Psoas muscle (tissue), 7 donors: ENCODE measurements at regions not wholly inside any gene's neighbourhood (a gene's known extent, or its start where the extent isn't known, plus 50 kb on each side); places are given as distances from the start of the nearest gene placed in this dataset.

Experiments
- ATAC-seq, 4 donors: fragments of 200-7000 bp; cut with Tn5 transposase; one replicate each; pipeline ENCODE4 v1.9.1; 2020; ENCODE audit warnings: moderate library complexity in 3 of 4, mild to moderate bottlenecking in 2 of 4
- DNase-seq, 2 donors: peaks; one replicate each; pipeline ENCODE4 v3.0.0-alpha.2; 2020
- H3K27ac ChIP-seq: fragments of 200-600 bp; one replicate; pipeline ENCODE4 v1.8.0; 2022
- H3K27me3 ChIP-seq, 3 donors: fragments of 200-600 bp in 1 of 3; one replicate each; pipeline versions ENCODE4 v1.6.1 to v1.8.0; 2013 to 2022; ENCODE audit warnings: low read length in 2 of 3, mild to moderate bottlenecking in 2 of 3, moderate library complexity in 1 of 3; ENCODE audit not compliant: insufficient read depth in 3 of 3
- H3K36me3 ChIP-seq, 2 donors: fragments of 200-600 bp in 1 of 2; one replicate each; pipeline versions ENCODE4 v1.6.1 to v1.8.0; 2013 to 2022; ENCODE audit warnings: low read depth in 1 of 2, mild to moderate bottlenecking in 1 of 2, moderate library complexity in 1 of 2; ENCODE audit not compliant: insufficient read depth in 1 of 2
- H3K4me1 ChIP-seq: fragments of 200-600 bp; one replicate; pipeline ENCODE4 v1.8.0; 2022
- H3K4me3 ChIP-seq: fragments of 200-600 bp; one replicate; pipeline ENCODE4 v1.8.0; 2022; ENCODE audit warnings: mild to moderate bottlenecking
- H3K9me3 ChIP-seq: fragments of 200-600 bp; one replicate; pipeline ENCODE4 v1.8.0; 2022
- WGBS, 3 donors: extraction: QIAGEN DNeasy Blood & Tissue Kit; methylation state at CpG; one replicate each; pipeline versions ENCODE4 v1.1.6 to v1.1.7; 2013; 5-methylcytosine and 5-hydroxymethylcytosine counted together
- intact Hi-C, 2 donors: fragments of 100-400 bp; cut with DNase I; formaldehyde crosslinking; loops; one replicate each; pipeline versions ENCODE4 v1.11.0 to v1.14.2; 2022
- TF ChIP-seq, protein P1 (sequence below): fragments of 200-600 bp; IDR thresholded peaks from one replicate; pipeline ENCODE4 v1.8.0; 2022; ENCODE audit warnings: antibody characterized with exemption
- donor health status: healthy with polysubstance abuse.
- donor health status: DM: no; HTN: no; CAD: no; lungs with moderate emphysema.
- donor health status: Bipolar disorder and iron deficiency.
- donor health status: healthy.
- donor health status: DM: yes; HTN: yes; CAD: no.
- donor health status: DM: no; HTN: no; CAD: no.
- donor health status: DM: yes; HTN: yes; CAD: no.

DNA sequence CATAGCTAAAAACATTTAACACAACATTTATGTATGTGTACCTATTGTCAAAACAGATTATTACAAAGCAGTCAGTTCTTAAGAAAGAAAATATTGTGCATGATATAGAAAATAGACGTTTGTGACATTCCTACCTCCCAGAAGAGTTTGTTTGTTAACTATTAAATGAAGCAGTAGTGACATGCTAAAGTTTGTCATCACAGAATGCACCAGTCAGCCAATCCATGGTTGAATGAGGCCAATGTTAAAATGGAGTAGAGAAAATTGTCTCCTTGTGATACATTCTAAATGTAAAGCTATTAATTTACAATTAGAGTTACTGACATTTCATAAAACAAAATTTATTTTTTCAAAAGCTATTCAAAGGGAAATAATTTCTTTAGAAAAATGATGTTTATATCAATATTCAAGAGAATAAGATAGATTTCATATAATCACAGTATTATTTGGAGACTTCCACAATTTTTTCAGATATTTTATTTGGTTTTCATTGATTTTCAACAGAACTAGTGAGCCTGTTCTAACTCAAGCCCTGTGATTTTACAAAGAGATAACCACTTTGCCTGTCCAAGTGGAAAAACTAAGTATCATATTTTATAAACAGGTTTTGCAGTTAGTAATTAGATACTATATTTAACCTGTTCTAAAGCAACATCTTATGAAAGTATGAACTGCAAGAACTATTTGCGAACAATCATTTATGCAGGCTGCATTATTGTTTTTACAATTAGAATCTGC lies 176.8 kb downstream of the ISL1 start:
- Histone ChIP-seq H3K9me3 (no peaks in the 10 kb centered on the region), H3K27me3 (no peaks in the 10 kb centered on the region), H3K4me1 (no peaks in the 10 kb centered on the region), H3K27ac (no peak overlapping the region), H3K4me3 (no peak overlapping the region), H3K36me3 (no peaks in the 10 kb centered on the region)
- DNase-seq (no peak), ATAC-seq (no peak)
- TF ChIP-seq, protein P1, sequence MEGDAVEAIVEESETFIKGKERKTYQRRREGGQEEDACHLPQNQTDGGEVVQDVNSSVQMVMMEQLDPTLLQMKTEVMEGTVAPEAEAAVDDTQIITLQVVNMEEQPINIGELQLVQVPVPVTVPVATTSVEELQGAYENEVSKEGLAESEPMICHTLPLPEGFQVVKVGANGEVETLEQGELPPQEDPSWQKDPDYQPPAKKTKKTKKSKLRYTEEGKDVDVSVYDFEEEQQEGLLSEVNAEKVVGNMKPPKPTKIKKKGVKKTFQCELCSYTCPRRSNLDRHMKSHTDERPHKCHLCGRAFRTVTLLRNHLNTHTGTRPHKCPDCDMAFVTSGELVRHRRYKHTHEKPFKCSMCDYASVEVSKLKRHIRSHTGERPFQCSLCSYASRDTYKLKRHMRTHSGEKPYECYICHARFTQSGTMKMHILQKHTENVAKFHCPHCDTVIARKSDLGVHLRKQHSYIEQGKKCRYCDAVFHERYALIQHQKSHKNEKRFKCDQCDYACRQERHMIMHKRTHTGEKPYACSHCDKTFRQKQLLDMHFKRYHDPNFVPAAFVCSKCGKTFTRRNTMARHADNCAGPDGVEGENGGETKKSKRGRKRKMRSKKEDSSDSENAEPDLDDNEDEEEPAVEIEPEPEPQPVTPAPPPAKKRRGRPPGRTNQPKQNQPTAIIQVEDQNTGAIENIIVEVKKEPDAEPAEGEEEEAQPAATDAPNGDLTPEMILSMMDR, result no peak
- WGBS, 3 donors, result 56 to 63% (median 61%) methylated on average over 2 of the region's 2 CpGs
- intact Hi-C loops, result no loop called here

DNA sequence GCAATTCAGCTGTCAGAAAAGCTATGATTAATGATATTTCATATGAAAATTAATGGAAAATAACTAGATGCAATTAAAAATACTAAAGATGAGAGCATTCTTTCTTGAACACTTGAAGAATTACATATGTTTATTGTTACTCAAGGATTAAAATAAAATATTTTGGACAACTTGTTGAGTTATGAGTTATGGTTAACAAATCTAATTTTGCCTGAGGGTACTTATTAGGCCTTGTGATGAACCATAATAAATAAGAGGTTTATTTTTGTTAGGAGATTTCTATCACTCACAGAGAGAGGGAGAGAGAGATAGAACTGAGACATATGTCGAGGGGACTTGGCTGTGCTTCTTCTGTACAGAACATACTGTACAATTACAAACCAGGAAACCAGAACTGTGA lies 183.7 kb downstream of the ISL1 start:
- H3K4me1 ChIP-seq, result no peaks in the 10 kb centered on the region
- H3K27me3 ChIP-seq, result no peaks in the 10 kb centered on the region
- intact Hi-C loops, result no loop called here
- no peak overlapping the region for H3K27ac ChIP-seq
- TF ChIP-seq, protein P1, result no peak
- H3K4me3 ChIP-seq, result no peak overlapping the region
- ATAC-seq (no peak), DNase-seq (no peak)
- WGBS, 3 donors, result 49 to 61% (median 52%) methylated on average over 1 of the region's 1 CpG
- H3K9me3 ChIP-seq, result no peaks in the 10 kb centered on the region
- H3K36me3 ChIP-seq, result no peaks in the 10 kb centered on the region

DNA sequence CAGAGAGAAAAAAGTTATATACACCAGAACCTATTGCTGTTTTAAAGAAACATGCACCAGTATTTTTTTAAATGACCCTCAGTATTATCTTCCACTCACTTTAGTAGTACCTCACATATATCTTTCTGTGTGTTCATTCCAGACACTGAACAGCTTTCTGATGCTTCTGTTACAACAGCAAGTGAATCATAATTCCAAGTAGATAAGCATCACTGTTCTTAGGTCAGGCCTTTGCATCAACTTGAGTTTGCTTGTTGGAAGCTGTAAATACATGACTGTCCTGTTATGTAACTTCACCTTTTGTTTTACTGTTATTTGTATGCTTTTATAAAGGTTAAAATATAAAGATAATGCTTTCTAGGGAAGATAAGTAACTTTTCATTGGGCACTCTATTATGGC lies 184.4 kb downstream of the ISL1 start:
- no peaks in the 10 kb centered on the region for H3K4me1 ChIP-seq
- H3K27ac ChIP-seq, result no peak overlapping the region
- H3K36me3 ChIP-seq, result no peaks in the 10 kb centered on the region
- no peak overlapping the region for H3K4me3 ChIP-seq
- ATAC-seq, result no peak
- no peaks in the 10 kb centered on the region for H3K27me3 ChIP-seq
- TF ChIP-seq, protein P1, result no peak
- no peaks in the 10 kb centered on the region for H3K9me3 ChIP-seq
- intact Hi-C loops, result no loop called here
- no peak for DNase-seq

DNA sequence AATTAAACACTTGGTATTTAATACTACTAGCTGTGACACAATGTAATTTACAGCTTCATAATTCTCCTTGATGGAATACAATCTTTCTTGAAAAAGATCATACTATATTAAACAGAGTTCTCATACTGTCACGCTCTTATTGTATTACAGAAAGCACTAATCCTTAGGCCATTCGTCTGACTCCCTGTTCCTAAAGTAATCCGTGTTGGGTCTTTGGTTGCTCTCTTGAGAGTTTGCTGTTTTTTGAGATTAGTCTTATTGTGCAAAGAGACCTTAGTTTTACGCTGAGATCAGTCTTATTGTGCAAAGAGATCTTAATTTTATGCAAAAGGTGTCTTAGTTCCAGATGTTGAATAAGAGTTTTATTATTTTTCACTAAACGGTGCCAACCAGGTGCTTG lies 190.6 kb downstream of the ISL1 start:
- Histone ChIP-seq H3K9me3 (no peaks in the 10 kb centered on the region), H3K4me3 (no peak overlapping the region), H3K36me3 (no peaks in the 10 kb centered on the region), H3K27ac (no peak overlapping the region), H3K4me1 (no peaks in the 10 kb centered on the region), H3K27me3 (no peaks in the 10 kb centered on the region)
- no peak for ATAC-seq
- no peak for DNase-seq
- TF ChIP-seq, protein P1, result no peak
- 18 to 21% (median 20%) methylated on average over 5 of the region's 5 CpGs for WGBS, 3 donors
- intact Hi-C loops, result no loop called here

DNA sequence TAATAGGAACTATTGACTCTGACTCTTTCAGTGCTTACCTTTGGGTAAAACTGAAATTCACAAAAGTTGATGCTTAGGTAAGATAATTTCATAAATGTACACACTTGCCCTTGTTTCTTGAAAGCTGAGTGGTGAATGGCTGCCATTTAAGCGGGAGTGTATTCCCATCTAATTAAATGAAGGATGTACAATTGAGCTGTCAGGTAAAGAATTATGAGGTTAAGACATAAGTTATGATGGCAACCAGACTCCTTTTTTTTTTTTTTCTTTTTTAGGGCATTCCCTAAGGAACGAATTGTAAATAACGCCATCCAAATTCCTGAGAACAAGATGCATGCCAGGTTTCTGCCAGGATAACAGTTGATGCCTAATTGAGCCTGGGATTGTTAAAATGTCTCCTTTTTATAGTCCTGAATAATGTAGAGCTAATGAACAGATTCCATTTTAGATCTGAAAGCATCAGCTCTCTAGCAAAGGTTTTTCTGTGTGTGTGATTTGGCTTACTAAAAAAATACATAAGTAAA lies 199.7 kb downstream of the ISL1 start:
- no peaks in the 10 kb centered on the region for H3K9me3 ChIP-seq
- H3K4me3 ChIP-seq, result no peak overlapping the region
- no peaks in the 10 kb centered on the region for H3K36me3 ChIP-seq
- no peaks in the 10 kb centered on the region for H3K27me3 ChIP-seq
- DNase-seq, result no peak
- no peaks in the 10 kb centered on the region for H3K4me1 ChIP-seq
- no peak for ATAC-seq
- WGBS, 3 donors, result 48 to 66% (median 49%) methylated on average over 3 of the region's 3 CpGs
- no peak overlapping the region for H3K27ac ChIP-seq
- TF ChIP-seq, protein P1, result no peak
- intact Hi-C loops, result no loop called here
